ENCODE measurements at regions not wholly inside any gene's neighbourhood (a gene's known extent, or its start where the extent isn't known, plus 50 kb on each side); places are given as distances from the start of the nearest gene placed in this dataset.

DNA sequence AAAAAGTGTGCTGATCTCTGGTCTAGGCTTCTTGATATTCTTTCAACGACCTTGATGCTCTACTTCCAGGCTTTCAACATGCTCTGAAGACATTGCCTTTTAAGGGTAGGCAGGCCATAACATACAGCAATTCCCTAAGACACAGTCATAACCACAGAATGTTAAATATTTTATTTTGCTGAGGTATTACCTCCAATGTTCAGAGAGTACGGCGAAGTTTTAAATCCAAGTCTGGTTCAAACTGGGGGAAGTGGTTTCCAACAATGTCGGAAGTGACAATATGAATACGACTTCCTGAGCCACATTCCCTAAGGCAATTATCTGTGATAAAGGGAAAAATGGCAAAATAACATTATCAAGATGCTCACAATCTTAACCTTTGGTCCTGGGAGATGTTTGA is 1077.9 kb upstream of the PIK3C3 start:
- no peak for DNase-seq (ENCODE audit: low read depth)

DNA sequence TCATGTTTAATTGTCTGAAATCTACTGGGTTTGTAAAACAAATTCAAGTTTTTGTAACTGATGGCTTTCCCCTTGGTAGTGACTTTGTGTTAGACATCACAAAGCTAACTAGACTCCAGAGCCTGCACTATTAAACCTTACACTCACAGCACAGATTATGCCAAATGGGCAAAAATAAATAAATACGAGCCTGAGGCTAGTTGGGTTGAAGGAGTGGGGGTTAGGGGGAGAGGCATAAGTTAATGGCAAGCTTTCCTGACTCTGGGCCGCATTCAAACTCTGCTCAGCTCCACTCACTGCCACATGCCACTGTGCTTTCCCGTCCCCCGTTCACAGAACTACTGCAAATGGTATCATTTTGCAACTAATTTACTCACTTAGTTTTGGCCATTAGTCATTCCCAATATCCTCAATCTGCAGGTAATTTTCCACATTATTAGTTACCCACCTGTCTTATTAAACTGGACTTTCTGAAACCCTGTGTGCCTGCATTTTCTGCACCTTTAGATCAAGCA is 1079.9 kb upstream of the PIK3C3 start:
- no peak for DNase-seq (ENCODE audit: low read depth)

DNA sequence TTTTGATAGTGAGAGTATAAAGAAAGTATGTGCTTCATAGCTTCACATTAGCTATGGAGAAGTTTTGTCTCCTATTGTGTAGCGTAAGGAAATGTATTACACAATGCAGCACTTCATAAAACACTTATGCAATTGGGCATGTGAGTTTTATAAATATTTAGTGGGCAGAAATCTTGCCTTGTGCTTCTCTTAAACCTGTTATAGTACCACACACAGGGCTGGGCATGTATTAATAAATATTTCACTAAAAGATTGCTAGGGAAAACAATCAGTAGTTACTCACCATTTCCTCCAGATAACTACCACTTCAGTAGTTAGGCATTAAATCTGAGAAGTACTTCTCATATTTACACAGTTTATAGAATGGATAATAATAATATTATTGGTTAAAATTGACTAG is 1080.8 kb upstream of the PIK3C3 start:
- DNase-seq (ENCODE audit: low read depth) = no peak

DNA sequence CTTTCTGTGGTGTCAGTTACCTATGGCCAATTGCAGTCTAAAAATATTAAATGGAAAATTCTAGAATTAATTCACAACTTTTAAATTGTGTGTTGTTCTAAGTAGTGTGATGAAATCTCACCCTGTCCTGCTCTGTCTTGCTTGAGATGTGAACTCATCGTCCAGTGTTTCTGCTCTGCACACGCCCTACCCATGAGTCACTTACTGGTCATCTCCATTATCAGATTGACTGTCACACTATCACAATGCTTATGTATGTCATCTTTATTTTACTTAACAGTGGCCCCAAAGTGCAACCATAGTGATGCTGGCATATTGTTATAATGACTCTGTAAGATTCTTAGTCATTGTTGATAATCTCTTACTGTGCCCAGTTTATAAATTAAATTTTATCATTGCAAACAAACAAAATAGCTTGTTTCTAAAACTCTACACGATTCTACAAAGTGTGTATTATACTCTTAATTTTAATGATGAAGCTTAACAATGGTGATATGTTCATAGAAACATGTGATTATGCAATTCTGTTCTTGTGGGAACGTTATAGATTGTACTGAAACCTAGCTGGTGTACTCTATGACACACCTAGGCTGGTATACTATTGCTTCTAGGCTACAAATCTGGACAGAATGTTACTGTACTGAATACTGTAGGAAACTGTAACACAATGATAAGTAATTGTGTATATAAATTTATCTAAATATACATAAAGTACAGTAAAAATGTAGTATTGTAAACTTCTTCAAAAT is 1086.8 kb upstream of the PIK3C3 start:
- no peak for DNase-seq (ENCODE audit: low read depth)

DNA sequence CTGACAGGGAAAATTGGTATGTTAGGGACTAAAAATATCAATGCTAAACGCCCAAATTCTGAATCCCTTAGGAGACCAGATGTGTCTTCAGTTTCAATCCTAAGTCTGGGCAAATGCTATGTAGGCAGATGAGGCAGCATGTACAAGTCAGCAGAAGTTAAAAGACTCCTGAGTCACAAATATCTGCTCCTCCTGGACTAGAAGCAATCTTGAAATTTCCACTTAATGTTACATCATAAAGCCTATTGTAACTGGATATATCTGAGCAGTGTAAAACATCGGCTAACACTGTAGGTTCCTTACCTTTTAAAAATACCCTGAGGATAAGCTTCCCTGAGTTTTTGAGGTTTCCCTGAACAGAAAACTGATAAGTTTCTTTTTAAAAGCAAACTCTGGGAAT is 1087.6 kb upstream of the PIK3C3 start:
- no peak for DNase-seq (ENCODE audit: low read depth)

DNA sequence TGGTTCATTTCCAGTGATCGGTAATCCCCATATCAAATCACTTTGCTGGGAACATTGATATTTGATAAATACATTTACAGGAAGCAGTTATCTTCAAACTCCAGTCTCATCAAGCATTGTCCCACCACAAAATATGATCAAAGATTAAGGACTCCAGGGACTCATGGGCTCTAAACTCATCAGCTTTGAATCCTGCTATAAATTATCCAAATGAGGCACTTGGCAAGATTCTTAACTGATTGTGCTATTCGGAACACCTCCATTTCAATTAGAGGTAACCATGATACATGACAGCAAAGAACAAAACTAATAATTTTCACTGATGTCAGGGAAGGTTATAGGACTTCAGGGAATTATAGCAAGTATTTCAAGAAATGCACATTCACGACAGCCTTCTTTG is 1088.1 kb upstream of the PIK3C3 start:
- DNase-seq (ENCODE audit: low read depth) = no peak

DNA sequence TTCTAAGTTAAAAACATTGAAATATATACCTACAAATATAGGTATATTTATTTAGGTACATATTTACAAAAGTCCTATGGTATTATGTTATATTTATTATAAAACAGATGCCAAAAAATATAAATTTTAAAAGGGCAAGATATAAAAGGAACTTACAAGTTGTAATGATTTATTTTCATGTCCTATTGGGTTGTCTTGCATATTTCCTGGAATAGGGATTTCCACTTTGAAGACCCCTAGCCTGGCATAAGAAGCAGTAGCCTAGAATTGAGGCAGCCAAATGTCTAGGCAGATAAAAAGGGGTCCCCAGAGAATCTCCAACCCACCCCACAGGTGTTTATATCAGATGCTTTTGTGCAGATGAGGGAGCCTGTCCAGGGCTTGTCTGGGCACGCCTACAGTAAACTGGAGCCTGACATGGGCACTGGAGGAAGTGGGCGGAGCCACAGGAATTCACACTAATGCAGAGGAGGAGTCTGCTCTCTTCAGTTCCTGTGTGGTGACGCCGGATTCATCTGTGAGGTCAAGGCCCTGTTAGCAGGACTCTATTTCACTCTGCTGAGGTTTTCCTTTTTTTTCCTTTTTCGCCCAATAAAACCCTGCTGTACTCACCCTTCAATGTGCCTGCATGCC is 1088.9 kb upstream of the PIK3C3 start:
- DNase-seq (ENCODE audit: low read depth) = peak; percentile 7

DNA sequence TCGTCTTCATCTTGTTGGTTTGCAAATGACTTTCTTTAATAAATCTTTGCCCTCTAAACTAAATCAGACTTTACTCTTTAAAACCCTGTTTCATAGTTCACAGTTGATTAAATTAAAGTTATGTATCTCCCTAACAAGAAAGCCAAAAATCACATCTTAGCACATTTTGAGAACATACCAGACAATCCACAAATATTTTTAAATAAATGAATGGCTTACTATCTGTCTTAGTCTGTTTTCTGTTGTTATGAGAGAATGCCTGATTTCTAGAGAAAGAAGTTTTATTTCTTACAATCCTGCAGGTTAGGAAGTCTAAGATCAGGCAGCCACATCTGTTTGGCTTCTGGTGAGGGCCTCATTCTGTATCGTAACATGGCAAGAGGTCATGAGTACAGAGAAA is 1090.2 kb upstream of the PIK3C3 start:
- no peak for DNase-seq (ENCODE audit: low read depth)

DNA sequence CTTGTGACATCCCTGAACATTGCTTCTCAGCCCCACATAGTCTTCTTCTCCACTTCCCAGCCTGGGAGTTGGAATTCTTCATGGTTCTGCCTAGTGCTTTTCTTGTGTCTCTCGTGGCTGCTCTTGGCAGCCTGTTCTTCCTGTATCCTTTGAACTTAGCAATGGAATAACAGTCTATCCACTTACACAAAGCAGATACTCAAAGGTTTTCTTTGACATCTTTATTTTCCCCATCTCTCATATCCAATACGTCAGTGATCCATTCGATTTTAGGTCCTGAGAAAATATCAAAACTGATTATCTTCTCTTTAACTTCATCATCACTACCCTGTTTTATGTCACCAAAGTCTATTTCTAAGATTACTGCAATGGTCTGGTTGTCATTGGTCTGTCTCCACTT is 1091.2 kb upstream of the PIK3C3 start:
- DNase-seq (ENCODE audit: low read depth) = no peak

DNA sequence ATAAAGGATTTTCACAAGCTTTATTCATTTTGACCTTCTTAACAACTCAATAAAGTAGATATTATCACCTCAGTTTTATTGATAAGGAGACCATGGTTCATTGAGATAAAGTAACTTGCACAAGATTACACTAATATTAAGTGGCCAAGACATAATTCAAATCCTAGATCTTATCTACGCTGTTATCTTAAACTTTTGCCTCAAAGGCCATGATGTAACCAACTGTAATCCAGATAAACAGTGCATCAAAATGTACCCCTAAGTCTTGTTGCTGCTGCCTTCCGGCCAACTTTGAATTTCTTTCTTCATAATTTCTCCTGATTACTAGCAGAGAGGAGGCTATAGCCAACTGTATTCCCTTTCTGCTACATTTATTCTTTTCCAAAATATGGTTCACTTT is 1094.8 kb upstream of the PIK3C3 start:
- no peak for DNase-seq (ENCODE audit: low read depth)

DNA sequence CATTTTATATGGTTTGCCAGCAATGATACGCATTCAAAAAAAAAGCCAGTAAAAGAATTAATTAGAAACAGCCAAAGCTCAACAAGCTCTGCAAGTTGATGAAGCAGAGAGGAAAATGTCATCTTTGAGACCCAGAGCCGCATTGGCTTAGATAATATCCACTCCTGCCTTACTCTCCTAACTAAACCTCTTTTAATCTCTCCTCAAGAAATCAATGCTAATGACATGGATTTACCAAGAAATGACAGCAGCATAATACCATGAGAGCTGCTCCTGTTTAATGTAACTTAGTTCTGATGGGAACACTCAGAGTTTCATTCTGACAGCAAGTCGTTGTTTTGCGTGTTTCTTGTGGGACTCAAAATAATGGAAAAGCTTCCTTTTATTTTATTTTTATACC is 1099.4 kb upstream of the PIK3C3 start:
- DNase-seq (ENCODE audit: low read depth) = no peak

DNA sequence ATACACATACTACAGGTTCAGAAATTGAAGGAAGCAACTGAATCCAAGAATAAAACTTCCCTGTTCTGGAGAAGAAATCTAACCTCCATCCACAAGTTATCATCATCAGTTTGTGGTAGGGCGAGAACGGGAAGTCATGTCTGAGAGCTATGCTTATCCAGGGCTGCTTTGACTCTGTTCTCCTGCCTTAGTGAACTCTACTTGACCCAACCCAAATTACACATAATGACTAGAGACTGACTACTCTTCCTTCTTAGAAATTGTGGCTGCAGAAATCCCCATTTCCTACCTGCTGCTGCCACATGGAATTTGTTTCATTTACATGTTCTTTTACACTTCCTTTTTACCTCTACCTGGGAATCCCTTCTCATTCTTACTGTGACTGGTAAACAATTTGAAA is 1102.6 kb upstream of the PIK3C3 start:
- no peak for DNase-seq (ENCODE audit: low read depth)

DNA sequence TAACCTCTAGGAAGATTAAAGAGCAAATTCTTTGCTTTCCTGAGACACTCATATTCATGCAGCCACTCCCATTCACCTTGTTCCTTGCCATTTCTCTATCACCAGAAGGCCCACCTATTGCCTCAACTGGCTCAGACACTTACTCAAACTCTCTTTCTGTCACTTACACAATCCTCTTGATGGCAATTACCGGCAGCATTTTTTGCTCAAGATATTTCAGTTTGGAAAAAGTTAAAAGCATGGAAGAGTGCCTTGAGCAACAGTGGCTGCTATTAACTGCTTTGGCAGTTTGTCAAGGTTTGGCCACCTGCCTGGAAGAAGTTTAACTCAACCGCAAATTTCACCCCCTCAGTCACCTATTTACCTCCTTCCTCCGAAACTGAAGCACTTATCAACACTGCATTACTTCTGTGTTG is 1104.0 kb upstream of the PIK3C3 start:
- DNase-seq (ENCODE audit: low read depth) = no peak

DNA sequence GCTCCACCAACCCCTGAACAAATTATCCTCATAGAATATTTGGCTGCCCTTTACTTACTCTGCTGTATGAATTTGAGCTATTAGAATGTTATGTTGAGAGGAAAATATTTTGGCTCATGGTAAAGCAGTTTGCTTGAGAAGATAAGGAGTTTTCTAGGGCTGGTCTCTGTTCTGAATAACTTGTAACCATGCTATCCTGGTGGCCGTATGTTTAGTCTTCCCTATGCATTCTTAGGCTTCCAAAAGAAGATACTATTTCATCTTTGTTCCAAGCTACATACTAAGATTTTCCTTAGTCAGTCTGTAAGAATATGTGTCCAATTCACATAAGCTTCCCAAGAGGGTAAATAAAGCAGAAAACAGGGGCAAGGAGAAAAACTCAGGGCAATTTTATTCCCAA is 1105.1 kb upstream of the PIK3C3 start:
- DNase-seq (ENCODE audit: low read depth) = no peak

DNA sequence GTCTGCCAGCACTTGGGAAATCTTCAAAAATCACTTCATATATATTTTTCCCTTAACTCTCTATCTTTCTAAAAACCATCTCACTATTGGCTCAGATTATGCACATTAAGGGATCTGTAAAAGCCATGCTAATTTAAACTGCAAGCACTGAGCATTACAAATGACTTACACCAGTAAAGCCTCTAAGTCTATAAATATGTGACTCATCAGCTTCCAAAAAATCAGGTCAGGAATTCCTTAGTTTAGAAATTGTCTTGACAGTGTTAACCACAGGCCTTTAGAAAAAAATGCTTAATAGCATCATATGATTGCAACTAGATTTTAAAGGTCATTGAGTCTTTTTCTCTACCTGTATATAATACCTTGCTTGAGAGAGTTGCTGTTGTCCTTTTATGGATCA is 1113.6 kb upstream of the PIK3C3 start:
- DNase-seq (ENCODE audit: low read depth) = no peak

DNA sequence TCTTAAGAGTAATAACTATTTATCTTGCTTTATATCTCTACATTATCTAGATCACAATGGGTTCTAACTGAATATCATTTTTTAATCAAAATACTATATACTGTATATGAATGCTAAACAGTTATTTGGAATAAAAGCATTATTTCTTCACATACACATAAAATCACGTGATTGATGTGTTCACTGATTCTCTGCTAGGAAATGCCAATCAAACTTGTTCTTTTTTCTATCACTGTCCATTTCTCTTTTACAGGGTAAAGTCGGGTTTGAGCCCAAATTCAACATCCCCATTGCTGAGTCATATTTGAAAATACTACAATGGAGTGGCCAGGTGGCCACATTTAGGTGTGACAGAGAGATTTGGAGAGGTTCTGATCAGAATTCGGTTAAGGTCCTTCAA is 1114.0 kb upstream of the PIK3C3 start:
- no peak for DNase-seq (ENCODE audit: low read depth)

DNA sequence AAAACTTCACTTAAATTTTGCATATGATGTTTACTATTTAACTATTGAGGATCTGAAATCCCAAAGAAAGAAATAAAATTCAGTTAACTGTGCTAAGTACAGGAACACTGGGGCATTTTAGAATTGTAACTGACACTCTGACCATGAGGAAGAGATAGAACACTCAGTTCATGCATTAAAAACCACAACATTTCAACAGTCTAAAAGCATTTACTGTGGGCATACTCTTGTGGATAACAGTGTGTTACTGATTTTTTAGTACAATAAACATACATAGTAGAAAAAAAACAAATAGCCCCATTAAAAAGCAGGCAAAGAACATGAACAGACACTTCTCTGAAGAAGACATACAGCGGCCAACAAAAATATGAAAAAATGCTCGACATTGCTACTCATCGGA is 1122.7 kb upstream of the PIK3C3 start:
- no peak for DNase-seq (ENCODE audit: low read depth)

DNA sequence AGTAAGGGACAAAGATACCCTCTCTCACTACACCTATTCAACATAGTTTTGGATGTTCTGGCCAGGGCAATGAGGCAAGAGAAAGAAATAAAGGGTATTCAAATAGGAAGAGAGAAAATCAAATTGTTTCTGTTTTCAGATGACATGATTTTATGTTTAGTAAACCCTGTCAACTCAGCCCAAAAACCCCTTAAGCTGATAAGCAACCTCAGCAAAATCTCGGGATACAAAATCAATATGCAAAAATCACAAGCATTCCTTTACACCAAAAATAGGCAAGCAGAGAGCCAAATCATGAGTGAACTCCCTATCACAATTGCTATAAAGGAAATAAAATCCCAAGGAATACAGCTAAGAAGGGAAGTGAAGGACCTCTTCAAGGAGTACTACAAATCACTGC is 1130.7 kb upstream of the PIK3C3 start:
- no peak for DNase-seq (ENCODE audit: low read depth)

DNA sequence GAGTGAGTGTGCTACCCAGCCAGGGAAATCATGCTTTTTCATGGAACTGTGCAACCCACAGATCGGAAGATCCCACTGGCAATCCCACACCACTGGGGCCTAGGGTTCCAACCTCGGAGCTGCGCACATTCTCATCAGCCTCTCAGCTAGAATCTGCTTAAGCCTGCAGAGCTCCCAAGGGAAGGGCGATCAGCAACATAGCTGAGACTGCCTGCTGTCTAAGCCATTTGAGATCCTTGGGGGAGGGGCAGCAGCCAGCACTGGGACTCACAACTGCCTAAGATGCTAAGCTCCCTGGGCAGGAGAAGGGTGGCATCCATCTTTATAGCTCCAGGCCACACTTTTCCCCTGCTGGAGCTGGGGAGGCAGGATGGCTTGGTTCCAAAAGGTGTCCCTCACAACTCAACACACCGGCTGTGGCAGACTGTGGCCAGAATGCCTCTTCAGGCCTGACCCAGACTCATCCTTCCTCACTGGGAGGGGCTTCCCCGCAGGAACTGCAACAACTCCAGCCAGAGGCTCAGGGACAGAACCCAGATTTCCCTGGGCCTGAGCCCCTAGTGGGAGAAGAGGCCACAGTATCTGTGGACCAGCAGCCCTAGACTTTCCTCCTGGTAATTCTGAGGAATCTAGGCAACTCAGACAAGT is 1133.3 kb upstream of the PIK3C3 start:
- DNase-seq (ENCODE audit: low read depth) = no peak

DNA sequence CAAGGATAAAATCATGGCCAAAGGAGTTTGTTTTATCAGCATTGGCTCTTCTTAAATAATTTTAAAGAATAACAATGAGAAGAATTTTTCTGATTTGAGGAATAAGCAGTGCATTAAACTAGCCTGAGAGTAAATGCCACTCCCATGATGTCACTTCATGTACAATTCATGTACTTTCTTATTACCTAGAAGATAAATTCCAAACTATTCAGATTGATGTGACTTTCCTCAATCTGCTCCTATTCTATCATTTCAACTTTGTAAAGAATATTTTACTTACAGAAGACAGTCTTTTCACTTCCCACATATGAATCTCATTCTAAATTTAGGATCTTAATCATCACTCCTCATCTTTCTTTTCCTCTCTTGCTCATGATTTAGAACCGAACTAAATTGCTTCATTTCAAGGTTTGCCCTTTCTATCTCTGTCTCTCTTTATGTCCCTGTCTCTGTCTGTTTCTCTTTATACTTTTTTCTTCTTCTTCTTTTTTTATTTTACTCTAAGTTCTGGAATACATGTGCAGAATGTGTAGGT is 1142.0 kb upstream of the PIK3C3 start:
- no peak for DNase-seq (ENCODE audit: low read depth)

DNA sequence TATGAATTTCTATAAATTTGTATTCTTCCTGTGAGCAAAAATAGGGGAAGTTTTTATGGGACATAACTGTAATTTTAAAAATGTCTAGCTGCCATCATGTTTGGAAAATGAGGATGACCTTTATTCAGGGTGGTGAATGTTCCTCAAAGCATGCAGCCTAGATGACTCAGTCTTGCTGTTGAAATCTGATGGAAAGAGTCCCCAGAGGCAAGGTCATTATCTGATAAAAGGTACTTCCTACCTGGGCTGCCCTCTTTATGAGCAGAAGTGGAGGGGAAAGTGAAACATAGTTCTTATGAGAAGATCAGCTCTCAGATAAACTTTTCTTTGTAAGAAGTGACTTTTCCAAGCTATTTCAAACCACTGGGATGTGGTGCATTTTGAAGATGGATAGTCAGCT is 1144.7 kb upstream of the PIK3C3 start:
- no peak for DNase-seq (ENCODE audit: low read depth)

DNA sequence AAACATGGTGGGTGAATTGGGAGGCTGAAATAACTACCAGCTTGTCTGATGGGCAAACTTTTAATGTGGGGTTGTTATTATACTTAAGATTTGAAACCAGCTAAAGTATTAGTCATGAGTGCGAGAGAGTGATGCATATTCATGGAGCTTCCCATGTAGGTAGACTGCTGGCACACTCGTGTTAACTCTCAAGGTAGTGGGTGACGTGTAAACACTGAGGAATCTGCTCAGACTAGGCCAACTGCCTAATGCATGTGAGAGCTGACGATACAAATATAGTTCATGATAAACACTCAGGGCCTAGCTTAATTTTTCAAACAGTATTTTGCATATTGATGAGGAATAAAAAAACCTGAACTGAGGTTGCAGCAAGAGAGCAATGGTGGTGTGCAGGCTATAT is 1165.7 kb upstream of the PIK3C3 start:
- no peak for DNase-seq (ENCODE audit: low read depth)

DNA sequence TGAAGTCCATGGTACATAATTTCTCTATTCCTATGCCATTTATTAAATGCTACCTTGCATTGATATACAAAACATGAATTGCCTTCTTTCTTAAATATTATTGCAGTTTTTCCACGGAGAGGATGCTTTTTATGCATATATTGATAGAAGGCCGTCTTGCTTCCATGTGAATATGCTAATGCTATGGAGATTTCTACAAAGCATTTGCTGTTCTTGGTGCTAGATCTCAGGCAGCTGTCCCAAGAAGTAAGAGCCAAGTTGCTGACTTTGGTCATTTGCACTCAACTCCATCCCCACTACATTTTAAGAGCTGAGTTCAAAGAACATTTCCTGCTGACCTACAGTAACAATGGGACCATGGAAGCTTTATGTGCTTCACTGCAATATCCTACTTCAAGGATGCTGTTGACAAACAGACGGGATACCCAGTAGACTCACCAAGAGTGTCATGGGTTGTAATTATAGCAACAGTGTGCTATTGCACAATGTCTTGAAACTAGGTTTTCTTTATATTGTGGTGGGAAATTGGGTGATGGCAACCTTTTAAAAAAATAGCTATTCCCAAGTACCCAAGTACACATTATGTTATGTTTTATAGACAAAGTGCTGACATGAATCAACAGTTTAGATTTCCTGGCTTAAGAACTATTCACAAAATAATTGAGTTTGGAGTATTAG is 1172.4 kb upstream of the PIK3C3 start:
- DNase-seq (ENCODE audit: low read depth) = no peak
